ENCODE measurements at regions not wholly inside any gene's neighbourhood (a gene's known extent, or its start where the extent isn't known, plus 50 kb on each side); places are given as distances from the start of the nearest gene placed in this dataset.

DNA sequence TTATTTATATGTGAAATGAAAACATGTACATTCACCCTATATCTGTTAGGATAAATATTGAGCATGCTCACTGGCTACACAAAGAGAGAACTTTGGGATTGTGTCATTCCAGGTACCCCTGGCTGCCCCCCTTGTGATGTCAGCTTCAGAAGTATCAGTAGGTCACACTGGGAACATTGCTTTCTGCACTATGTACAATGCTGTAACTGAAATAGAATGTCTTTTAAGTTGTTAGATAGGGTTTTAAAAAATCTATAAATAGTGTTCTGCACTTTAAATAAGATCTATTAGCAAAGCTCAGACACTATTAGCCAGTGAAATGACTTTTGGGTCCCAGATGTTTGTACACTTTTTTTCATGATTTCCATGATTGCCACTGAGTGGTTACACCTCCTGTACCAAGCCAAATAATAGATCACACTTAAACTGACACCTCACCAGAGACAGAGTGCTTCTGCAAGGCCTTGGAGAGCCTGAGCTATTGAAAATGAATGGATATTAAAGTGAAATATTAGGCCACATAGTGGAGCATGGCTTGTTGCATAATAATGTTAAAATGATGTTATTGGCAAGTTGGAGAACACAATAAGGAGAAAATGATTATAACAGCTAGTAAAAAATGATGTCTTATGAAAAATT is 297.0 kb upstream of the NXPH2 start (continued):
- TF ChIP-seq MAX (IDR thresholded peaks at IDR 0.05) = no peak

- Histone ChIP-seq H3K9ac (ENCODE audit: low read depth in 1 of 2, low read length in 2 of 2) (no peak overlapping the region), H3K4me3 (ENCODE audit: low read depth in 1 of 3, low read length in 3 of 3) (no peak overlapping the region), H3K36me3 (ENCODE audit: control insufficient read depth in 4 of 4, insufficient read depth in 3 of 4, low read depth in 1 of 4, low read length in 3 of 4) (no peaks in the 10 kb centered on the region), H3K4me1 (ENCODE audit: control insufficient read depth in 4 of 4, insufficient read depth in 4 of 4, low read length in 3 of 4) (no peaks in the 10 kb centered on the region), H3K27ac (ENCODE audit: low read depth in 1 of 2, low read length in 2 of 2) (no peak overlapping the region), H3K27me3 (ENCODE audit: control insufficient read depth in 4 of 4, insufficient read depth in 4 of 4, low read length in 3 of 4) (no peaks in the 10 kb centered on the region), H3K9me3 (ENCODE audit: control insufficient read depth in 4 of 4, low read length in 3 of 4) (no peaks in the 10 kb centered on the region)
- 87% methylated on average over 1 of the region's 1 CpG for WGBS
- DNase-seq (ENCODE audit: low spot score) = no peak
- TF ChIP-seq NR2F2 (IDR thresholded peaks at IDR 0.05) (no peak), ZBTB33 (IDR thresholded peaks at IDR 0.05) (no peak), FOXA2 (IDR thresholded peaks at IDR 0.05) (no peak), HNF4A (conservative IDR thresholded peaks at IDR 0.05) (no peak), FOXA1 (IDR thresholded peaks at IDR 0.05) (no peak), RXRA (IDR thresholded peaks at IDR 0.05) (no peak), MAX (IDR thresholded peaks at IDR 0.05) (no peak)
- TF ChIP-seq, protein P1, sequence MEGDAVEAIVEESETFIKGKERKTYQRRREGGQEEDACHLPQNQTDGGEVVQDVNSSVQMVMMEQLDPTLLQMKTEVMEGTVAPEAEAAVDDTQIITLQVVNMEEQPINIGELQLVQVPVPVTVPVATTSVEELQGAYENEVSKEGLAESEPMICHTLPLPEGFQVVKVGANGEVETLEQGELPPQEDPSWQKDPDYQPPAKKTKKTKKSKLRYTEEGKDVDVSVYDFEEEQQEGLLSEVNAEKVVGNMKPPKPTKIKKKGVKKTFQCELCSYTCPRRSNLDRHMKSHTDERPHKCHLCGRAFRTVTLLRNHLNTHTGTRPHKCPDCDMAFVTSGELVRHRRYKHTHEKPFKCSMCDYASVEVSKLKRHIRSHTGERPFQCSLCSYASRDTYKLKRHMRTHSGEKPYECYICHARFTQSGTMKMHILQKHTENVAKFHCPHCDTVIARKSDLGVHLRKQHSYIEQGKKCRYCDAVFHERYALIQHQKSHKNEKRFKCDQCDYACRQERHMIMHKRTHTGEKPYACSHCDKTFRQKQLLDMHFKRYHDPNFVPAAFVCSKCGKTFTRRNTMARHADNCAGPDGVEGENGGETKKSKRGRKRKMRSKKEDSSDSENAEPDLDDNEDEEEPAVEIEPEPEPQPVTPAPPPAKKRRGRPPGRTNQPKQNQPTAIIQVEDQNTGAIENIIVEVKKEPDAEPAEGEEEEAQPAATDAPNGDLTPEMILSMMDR (IDR thresholded peaks at IDR 0.05; ENCODE audit: low read depth, low read length, missing input control) = no peak
These were observed 287.7 kb upstream of the NXPH2 start for GRCh38 chr2:139067874-139068273.

- no peaks in the 10 kb centered on the region for H3K9me3 ChIP-seq (ENCODE audit: control insufficient read depth in 4 of 4, low read length in 3 of 4)
- DNase-seq (ENCODE audit: low spot score) = no peak
- WGBS = 75% methylated on average over 3 of the region's 3 CpGs
- TF ChIP-seq ATF3 (IDR thresholded peaks at IDR 0.05) (no peak), YY1 (IDR thresholded peaks at IDR 0.05) (no peak), RXRA (IDR thresholded peaks at IDR 0.05) (no peak), NR2F2 (IDR thresholded peaks at IDR 0.05) (no peak), SP1 (IDR thresholded peaks at IDR 0.05) (no peak), MAX (IDR thresholded peaks at IDR 0.05) (no peak), TAF1 (conservative IDR thresholded peaks at IDR 0.05) (no peak), REST (IDR thresholded peaks at IDR 0.05) (no peak), HNF4A (conservative IDR thresholded peaks at IDR 0.05) (no peak), FOXA1 (IDR thresholded peaks at IDR 0.05) (no peak), GABPA (IDR thresholded peaks at IDR 0.05 in 1 of 2, conservative IDR thresholded peaks at IDR 0.05 in 1 of 2) (no peak), ZBTB33 (IDR thresholded peaks at IDR 0.05) (no peak)
- TF ChIP-seq, protein P1 (IDR thresholded peaks at IDR 0.05; ENCODE audit: low read depth, low read length, missing input control) = no peak
- H3K27me3 ChIP-seq (ENCODE audit: control insufficient read depth in 4 of 4, insufficient read depth in 4 of 4, low read length in 3 of 4) = no peaks in the 10 kb centered on the region
- no peaks in the 10 kb centered on the region for H3K36me3 ChIP-seq (ENCODE audit: control insufficient read depth in 4 of 4, insufficient read depth in 3 of 4, low read depth in 1 of 4, low read length in 3 of 4)
- no peak overlapping the region for H3K27ac ChIP-seq (ENCODE audit: low read depth in 1 of 2, low read length in 2 of 2)
- H3K4me3 ChIP-seq (ENCODE audit: low read depth in 1 of 3, low read length in 3 of 3) = no peak overlapping the region
- no peak overlapping the region for H3K9ac ChIP-seq (ENCODE audit: low read depth in 1 of 2, low read length in 2 of 2)
- H3K4me1 ChIP-seq (ENCODE audit: control insufficient read depth in 4 of 4, insufficient read depth in 4 of 4, low read length in 3 of 4) = no peaks in the 10 kb centered on the region
These were observed 286.9 kb upstream of the NXPH2 start for GRCh38 chr2:139067072-139067471.

Data from liver (tissue), 8 donors.